Left lung (tissue), 4 donors: ENCODE measurements at regions not wholly inside any gene's neighbourhood (a gene's known extent, or its start where the extent isn't known, plus 50 kb on each side); places are given as distances from the start of the nearest gene placed in this dataset.

ENCODE experiments used
- ATAC-seq: fragments of 200-7000 bp; cut with Tn5 transposase; one replicate; pipeline ENCODE4 v1.9.1; 2020; ENCODE audit warnings: moderate library complexity
- DNase-seq, 4 donors: peaks; one replicate each; pipeline ENCODE4 v3.0.0-alpha.2; 2013 to 2020
- H3K27ac ChIP-seq, 2 donors: fragments of 200-600 bp; sonication (generic) in 1 of 2; one replicate each; pipeline versions ENCODE4 v1.5.0 to v1.8.0; 2020 to 2021
- H3K27me3 ChIP-seq, 2 donors: fragments of 200-600 bp; sonication (generic) in 1 of 2; one replicate each; pipeline versions ENCODE4 v1.5.0 to v1.8.0; 2020 to 2021
- H3K36me3 ChIP-seq, 2 donors: fragments of 200-600 bp; sonication (generic) in 1 of 2; one replicate each; pipeline versions ENCODE4 v1.5.0 to v1.8.0; 2020 to 2021
- H3K4me1 ChIP-seq, 2 donors: fragments of 200-600 bp; one replicate each; pipeline ENCODE4 v1.8.0; 2021
- H3K4me3 ChIP-seq, 2 donors: fragments of 200-600 bp; sonication (generic) in 1 of 2; one replicate each; pipeline versions ENCODE4 v1.5.0 to v1.8.0; 2020 to 2021; ENCODE audit warnings: mild to moderate bottlenecking in 1 of 2
- H3K9me3 ChIP-seq, 2 donors: fragments of 200-600 bp; sonication (generic) in 1 of 2; one replicate each; pipeline versions ENCODE4 v1.5.0 to v1.8.0; 2020 to 2021
- intact Hi-C, 2 donors: fragments of 100-400 bp; cut with DNase I; formaldehyde crosslinking; loops; one replicate each; pipeline versions ENCODE4 v1.11.2 to v1.14.2; 2022
- TF ChIP-seq, protein P1 (sequence below), 2 donors: fragments of 200-600 bp; sonication (generic) in 1 of 2; IDR thresholded peaks; one replicate each; pipeline versions ENCODE4 v1.5.0 to v1.8.0; 2021; ENCODE audit warnings: antibody characterized with exemption in 2 of 2
- donor health status: DM: no; HTN: yes; CAD: no.
- donor health status: DM: no; HTN: no; CAD: no.

DNA sequence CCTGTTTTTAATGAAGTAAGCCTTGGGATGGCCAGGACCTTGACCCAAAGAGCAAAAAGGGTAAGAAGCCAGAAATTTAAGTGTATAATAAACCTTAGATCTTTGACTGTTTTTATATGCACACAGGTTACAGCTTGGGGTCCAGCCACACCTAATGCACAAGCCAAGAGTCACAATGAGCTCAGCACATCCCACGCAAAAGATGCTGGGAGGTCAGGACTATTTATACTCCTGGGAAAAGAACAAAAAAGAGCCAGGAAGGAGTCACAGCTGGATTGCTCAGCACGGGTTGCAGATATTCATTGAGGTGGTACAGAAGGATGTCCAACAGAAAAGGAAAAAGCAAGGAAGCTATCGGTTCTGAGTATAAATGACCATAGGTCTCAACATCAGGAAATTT is 536.3 kb downstream of the NTRK3 start:
- intact Hi-C loops, result no loop called here
- no peaks in the 10 kb centered on the region for H3K36me3 ChIP-seq
- H3K9me3 ChIP-seq, result no peaks in the 10 kb centered on the region
- TF ChIP-seq, protein P1, sequence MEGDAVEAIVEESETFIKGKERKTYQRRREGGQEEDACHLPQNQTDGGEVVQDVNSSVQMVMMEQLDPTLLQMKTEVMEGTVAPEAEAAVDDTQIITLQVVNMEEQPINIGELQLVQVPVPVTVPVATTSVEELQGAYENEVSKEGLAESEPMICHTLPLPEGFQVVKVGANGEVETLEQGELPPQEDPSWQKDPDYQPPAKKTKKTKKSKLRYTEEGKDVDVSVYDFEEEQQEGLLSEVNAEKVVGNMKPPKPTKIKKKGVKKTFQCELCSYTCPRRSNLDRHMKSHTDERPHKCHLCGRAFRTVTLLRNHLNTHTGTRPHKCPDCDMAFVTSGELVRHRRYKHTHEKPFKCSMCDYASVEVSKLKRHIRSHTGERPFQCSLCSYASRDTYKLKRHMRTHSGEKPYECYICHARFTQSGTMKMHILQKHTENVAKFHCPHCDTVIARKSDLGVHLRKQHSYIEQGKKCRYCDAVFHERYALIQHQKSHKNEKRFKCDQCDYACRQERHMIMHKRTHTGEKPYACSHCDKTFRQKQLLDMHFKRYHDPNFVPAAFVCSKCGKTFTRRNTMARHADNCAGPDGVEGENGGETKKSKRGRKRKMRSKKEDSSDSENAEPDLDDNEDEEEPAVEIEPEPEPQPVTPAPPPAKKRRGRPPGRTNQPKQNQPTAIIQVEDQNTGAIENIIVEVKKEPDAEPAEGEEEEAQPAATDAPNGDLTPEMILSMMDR (IDR thresholded peaks at IDR 0.05), result no peak
- DNase-seq (no peak), ATAC-seq (no peak)
- H3K4me3 ChIP-seq, result no peak overlapping the region
- no peak overlapping the region for H3K27ac ChIP-seq
- no peaks in the 10 kb centered on the region for H3K4me1 ChIP-seq
- H3K27me3 ChIP-seq, result no peaks in the 10 kb centered on the region

DNA sequence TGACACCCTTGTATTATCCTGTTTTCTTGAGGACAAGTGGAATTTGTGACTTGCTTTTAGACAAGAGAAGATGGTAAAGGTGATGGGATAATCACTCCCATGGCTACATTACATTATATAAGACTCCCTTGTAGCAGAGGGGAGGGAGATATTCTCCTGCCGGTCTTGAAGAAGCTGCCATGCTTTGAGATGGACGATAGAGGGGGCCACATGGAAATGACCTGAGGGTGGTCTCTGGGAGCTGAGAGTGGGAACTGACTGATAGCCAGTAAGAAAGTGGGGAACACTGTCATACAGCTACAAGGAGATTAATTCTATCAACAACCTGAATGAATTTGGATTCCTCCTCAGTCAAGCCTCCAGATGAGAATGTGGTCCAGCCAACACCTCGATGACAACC is 540.1 kb downstream of the NTRK3 start:
- Histone ChIP-seq H3K36me3 (no peaks in the 10 kb centered on the region), H3K4me1 (peaks cover 0 to 3% of the 10 kb centered on the region in 2 donors), H3K9me3 (no peaks in the 10 kb centered on the region), H3K27ac (no peak overlapping the region), H3K4me3 (no peak overlapping the region), H3K27me3 (no peaks in the 10 kb centered on the region)
- ATAC-seq (no peak), DNase-seq (no peak)
- TF ChIP-seq, protein P1 (IDR thresholded peaks at IDR 0.05), result no peak
- intact Hi-C loops, result no loop called here

DNA sequence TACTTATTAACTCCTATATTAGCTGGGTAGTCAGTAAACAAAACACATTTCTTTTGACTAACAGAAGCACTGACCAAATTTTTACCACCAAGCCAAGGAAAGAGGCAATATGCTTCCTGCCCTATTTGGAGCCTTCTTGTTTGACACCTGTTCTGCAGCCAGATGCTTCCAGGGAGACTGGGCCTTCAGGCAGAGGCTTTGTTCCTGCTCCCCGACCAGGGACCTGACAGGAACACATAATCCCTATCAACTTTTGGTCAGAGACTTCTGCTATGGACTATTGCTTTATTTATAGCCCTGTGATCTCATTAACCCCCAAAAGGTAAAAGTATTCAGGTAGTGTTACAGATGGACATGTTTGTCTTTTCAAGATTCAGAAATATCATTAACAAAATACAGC is 541.3 kb downstream of the NTRK3 start:
- Histone ChIP-seq H3K27ac (no peak overlapping the region), H3K4me3 (no peak overlapping the region), H3K4me1 (peaks cover 0 to 10% of the 10 kb centered on the region in 2 donors), H3K36me3 (no peaks in the 10 kb centered on the region), H3K27me3 (no peaks in the 10 kb centered on the region), H3K9me3 (no peaks in the 10 kb centered on the region)
- intact Hi-C loops, result no loop called here
- DNase-seq, result no peak
- ATAC-seq, result no peak
- TF ChIP-seq, protein P1 (IDR thresholded peaks at IDR 0.05), result no peak

DNA sequence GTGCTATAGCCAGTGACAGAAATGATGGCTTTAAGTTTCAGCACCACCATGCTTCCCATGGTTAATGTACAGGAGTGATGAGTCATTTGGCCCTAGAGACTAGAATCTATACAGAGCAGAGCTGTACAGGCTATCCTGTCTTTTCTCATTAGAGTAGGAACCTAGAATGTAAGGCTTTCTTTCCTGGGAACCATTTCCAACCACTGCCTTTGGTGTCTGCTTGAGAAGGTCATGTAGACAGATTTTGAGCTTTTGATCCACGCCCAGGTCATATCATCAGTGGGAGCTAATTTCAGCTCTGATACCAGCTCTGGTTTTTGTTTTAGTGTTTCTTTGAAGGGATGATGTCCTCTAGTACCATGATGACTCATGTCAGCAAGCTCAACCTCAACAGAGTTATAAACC is 543.1 kb downstream of the NTRK3 start:
- Histone ChIP-seq H3K4me3 (no peak overlapping the region), H3K27ac (no peak overlapping the region), H3K4me1 (peaks cover 0 to 10% of the 10 kb centered on the region in 2 donors), H3K36me3 (no peaks in the 10 kb centered on the region), H3K27me3 (no peaks in the 10 kb centered on the region), H3K9me3 (no peaks in the 10 kb centered on the region)
- DNase-seq, result no peak
- intact Hi-C loops, result no loop called here
- TF ChIP-seq, protein P1 (IDR thresholded peaks at IDR 0.05), result no peak
- ATAC-seq, result no peak

DNA sequence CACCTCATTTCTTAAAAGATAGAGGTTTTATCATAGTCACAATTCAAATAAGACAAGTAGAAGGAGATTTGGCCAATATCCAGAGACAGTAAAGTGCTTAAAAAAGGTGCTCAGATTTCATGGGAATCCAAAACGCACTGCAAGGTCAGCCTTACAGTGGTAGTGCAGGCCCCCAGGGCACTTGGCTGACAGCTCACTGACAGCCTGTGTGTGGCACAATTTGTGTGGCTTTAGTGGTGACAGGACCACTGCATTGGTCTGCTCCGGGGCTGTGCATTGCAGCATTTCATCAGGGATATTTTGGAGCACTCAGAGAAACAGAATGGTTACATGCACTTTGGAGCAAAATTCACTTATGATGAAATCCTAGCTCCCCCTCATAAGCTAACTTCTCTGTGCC is 544.3 kb downstream of the NTRK3 start:
- no peak for ATAC-seq

More for the DNA sequence above, 544.3 kb downstream of the NTRK3 start:
- TF ChIP-seq, protein P1 (IDR thresholded peaks at IDR 0.05), result no peak
- Histone ChIP-seq H3K4me3 (no peak overlapping the region), H3K4me1 (peaks cover 0 to 10% of the 10 kb centered on the region in 2 donors), H3K27me3 (peaks cover 0 to 1% of the 10 kb centered on the region in 2 donors), H3K27ac (no peak overlapping the region), H3K9me3 (no peaks in the 10 kb centered on the region), H3K36me3 (no peaks in the 10 kb centered on the region)
- intact Hi-C loops, result no loop called here
- no peak for DNase-seq
